Posterior cingulate gyrus (tissue), 11 donors: ENCODE measurements at regions not wholly inside any gene's neighbourhood (a gene's known extent, or its start where the extent isn't known, plus 50 kb on each side); places are given as distances from the start of the nearest gene placed in this dataset.

Experiments
- DNase-seq, 10 donors: peaks; one replicate each; pipeline versions ENCODE4 v3.0.0 to v3.0.0-alpha.2; 2020 to 2021; ENCODE audit warnings: mixed read lengths in 3 of 10
- intact Hi-C: fragments of 100-400 bp; cut with DNase I; formaldehyde crosslinking; loops from one replicate; pipeline ENCODE4 v1.15.1; 2023

- peak in 1 of 10 donors; percentile 25 for DNase-seq
- intact Hi-C loops: no loop called here
These were observed 96.8 kb downstream of the SNRPN start for GRCh38 chr15:25051399-25052154.

GRCh38 chr15:25052191-25052999 is 97.6 kb downstream of the SNRPN start:
- DNase-seq: peak in 2 of 10 donors; percentile 43 to 47
- intact Hi-C loops: no loop called here

- DNase-seq: peak in 2 of 10 donors; percentile 45 to 53
- intact Hi-C loops: no loop called here
These were observed 98.4 kb downstream of the SNRPN start for GRCh38 chr15:25053000-25053815.

GRCh38 chr15:25054329-25054728 is 99.5 kb downstream of the SNRPN start:
- intact Hi-C loops: no loop called here
- DNase-seq: peak in 1 of 10 donors; percentile 39

- peak in 1 of 10 donors; percentile 62 for DNase-seq
- intact Hi-C loops: no loop called here
These were observed 100.2 kb downstream of the SNRPN start for GRCh38 chr15:25054943-25055342.

GRCh38 chr15:25055356-25056068 is 100.7 kb downstream of the SNRPN start:
- intact Hi-C loops: no loop called here
- DNase-seq: peak in 1 of 10 donors; percentile 29

- peak in 1 of 10 donors; percentile 74 for DNase-seq
- intact Hi-C loops: no loop called here
These were observed 102.0 kb downstream of the SNRPN start for GRCh38 chr15:25056484-25057425.

GRCh38 chr15:25057574-25057973 is 102.8 kb downstream of the SNRPN start:
- intact Hi-C loops: no loop called here
- DNase-seq: peak in 1 of 10 donors; percentile 35

- intact Hi-C loops: no loop called here
- peak in 2 of 10 donors; percentile 4 to 63 for DNase-seq
These were observed 103.4 kb downstream of the SNRPN start for GRCh38 chr15:25058080-25058785.

GRCh38 chr15:25059698-25060471 is 105.1 kb downstream of the SNRPN start:
- intact Hi-C loops: no loop called here
- DNase-seq: peak in 2 of 10 donors; percentile 2 to 55

GRCh38 chr15:25060472-25060803 is 105.7 kb downstream of the SNRPN start:
- intact Hi-C loops: no loop called here
- peak in 2 of 10 donors; percentile 3 to 78 for DNase-seq

- intact Hi-C loops: no loop called here
- DNase-seq: peak in 2 of 10 donors; percentile 5 to 58
These were observed 106.3 kb downstream of the SNRPN start for GRCh38 chr15:25060996-25061620.

- intact Hi-C loops: no loop called here
- peak in 2 of 10 donors; percentile 4 to 62 for DNase-seq
These were observed 107.2 kb downstream of the SNRPN start for GRCh38 chr15:25061808-25062550.

GRCh38 chr15:25062551-25063430 is 108.0 kb downstream of the SNRPN start:
- DNase-seq: peak in 2 of 10 donors; percentile 1 to 42
- intact Hi-C loops: no loop called here

- no peak for DNase-seq
- intact Hi-C loops: no loop called here
These were observed 110.5 kb downstream of the SNRPN start for GRCh38 chr15:25065286-25065685.
